Uterus (tissue), 2 donors: ENCODE measurements at regions not wholly inside any gene's neighbourhood (a gene's known extent, or its start where the extent isn't known, plus 50 kb on each side); places are given as distances from the start of the nearest gene placed in this dataset.

Source experiments
- POLR2A ChIP-seq, 2 donors: fragments of 450-650 bp; IDR thresholded peaks; one replicate each; pipeline ENCODE4 v1.6.1; 2016; ENCODE audit warnings: antibody characterized with exemption in 2 of 2, mild to moderate bottlenecking in 1 of 2, moderate library complexity in 1 of 2
- TF ChIP-seq, protein P1 (sequence below), 4 experiments: fragments of 200-600 bp in 2 of 4; fragments of 450-650 bp in 2 of 4; sonication (generic) in 2 of 4; IDR thresholded peaks; one replicate each; pipeline ENCODE4 v1.5.1; 2016 to 2019; ENCODE audit warnings: antibody characterized with exemption in 4 of 4, mild to moderate bottlenecking in 2 of 4, moderate library complexity in 1 of 4

DNA sequence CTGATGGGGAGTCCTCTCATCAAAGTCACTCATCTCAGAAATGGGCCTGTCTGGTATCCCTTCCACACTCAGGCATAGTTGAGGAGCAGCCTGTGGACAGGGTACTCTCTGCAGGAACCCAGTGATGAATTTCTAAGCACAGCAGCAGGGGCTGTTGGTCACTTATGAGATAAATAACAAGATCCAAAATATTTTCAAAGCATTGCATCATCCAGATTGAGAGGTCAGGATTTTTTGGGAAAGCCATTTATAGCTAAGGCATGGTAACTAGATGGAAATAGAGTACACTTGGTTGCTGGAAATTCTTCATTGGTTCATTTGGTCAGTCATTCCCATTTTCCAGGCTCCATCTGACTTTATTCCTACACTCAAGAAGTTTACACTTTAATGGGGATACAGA lies 246.8 kb upstream of the RAI14 start:
- TF ChIP-seq, protein P1, sequence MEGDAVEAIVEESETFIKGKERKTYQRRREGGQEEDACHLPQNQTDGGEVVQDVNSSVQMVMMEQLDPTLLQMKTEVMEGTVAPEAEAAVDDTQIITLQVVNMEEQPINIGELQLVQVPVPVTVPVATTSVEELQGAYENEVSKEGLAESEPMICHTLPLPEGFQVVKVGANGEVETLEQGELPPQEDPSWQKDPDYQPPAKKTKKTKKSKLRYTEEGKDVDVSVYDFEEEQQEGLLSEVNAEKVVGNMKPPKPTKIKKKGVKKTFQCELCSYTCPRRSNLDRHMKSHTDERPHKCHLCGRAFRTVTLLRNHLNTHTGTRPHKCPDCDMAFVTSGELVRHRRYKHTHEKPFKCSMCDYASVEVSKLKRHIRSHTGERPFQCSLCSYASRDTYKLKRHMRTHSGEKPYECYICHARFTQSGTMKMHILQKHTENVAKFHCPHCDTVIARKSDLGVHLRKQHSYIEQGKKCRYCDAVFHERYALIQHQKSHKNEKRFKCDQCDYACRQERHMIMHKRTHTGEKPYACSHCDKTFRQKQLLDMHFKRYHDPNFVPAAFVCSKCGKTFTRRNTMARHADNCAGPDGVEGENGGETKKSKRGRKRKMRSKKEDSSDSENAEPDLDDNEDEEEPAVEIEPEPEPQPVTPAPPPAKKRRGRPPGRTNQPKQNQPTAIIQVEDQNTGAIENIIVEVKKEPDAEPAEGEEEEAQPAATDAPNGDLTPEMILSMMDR (IDR thresholded peaks at IDR 0.05), result no peak
- TF ChIP-seq POLR2A (IDR thresholded peaks at IDR 0.05), result no peak
